Astrocyte (in vitro differentiated cells and primary cell): ENCODE measurements at regions not wholly inside any gene's neighbourhood (a gene's known extent, or its start where the extent isn't known, plus 50 kb on each side); places are given as distances from the start of the nearest gene placed in this dataset.

Experiments
- DNase-seq: peaks from one replicate; pipeline ENCODE4 v3.0.0-alpha.2; 2010; ENCODE audit warnings: low read depth
- FAIRE-seq: peaks from 2 replicates; lab custom pipeline; 2011; peaks lifted over from hg19 to GRCh38; lab: Jason Lieb, UNC
- H2AFZ ChIP-seq: 2 replicates; pipeline ENCODE4 v1.6.0; 2012; ENCODE audit warnings: low read depth, low read length, inconsistent platforms
- H3K27ac ChIP-seq: 2 replicates; pipeline ENCODE4 v1.5.1; 2011; ENCODE audit warnings: low read depth, low read length, inconsistent platforms
- H3K27me3 ChIP-seq: 2 replicates; pipeline ENCODE4 v1.6.0; 2011; ENCODE audit warnings: low read length, inconsistent platforms; ENCODE audit not compliant: insufficient read depth
- H3K36me3 ChIP-seq: 2 replicates; pipeline ENCODE4 v1.5.1; 2011; ENCODE audit warnings: low read length, inconsistent platforms; ENCODE audit not compliant: insufficient read depth
- H3K4me1 ChIP-seq: 2 replicates; pipeline ENCODE4 v1.5.1; 2011; ENCODE audit warnings: low read length, inconsistent platforms; ENCODE audit not compliant: insufficient read depth
- H3K4me2 ChIP-seq: 2 replicates; pipeline ENCODE4 v1.6.0; 2012; ENCODE audit warnings: low read length, inconsistent platforms
- H3K4me3 ChIP-seq: 2 replicates; pipeline ENCODE4 v1.5.1; 2011; ENCODE audit warnings: low read depth, mild to moderate bottlenecking, low read length, inconsistent platforms; ENCODE audit not compliant: insufficient read depth
- H3K79me2 ChIP-seq: 2 replicates; pipeline ENCODE4 v1.6.0; 2012; ENCODE audit warnings: mild to moderate bottlenecking, low read length, inconsistent platforms; ENCODE audit not compliant: insufficient read depth
- H3K9ac ChIP-seq: 2 replicates; pipeline ENCODE4 v1.6.0; 2012; ENCODE audit warnings: mild to moderate bottlenecking, low read length, inconsistent platforms
- H3K9me3 ChIP-seq: 2 replicates; pipeline ENCODE4 v1.5.1; 2012; ENCODE audit warnings: low read depth, mild to moderate bottlenecking, low read length, inconsistent platforms; ENCODE audit not compliant: insufficient read depth
- H4K20me1 ChIP-seq: 2 replicates; pipeline ENCODE4 v1.6.0; 2012; ENCODE audit warnings: low read length, inconsistent platforms; ENCODE audit not compliant: insufficient read depth
- H3K27ac Mint-ChIP-seq: one replicate; pipeline ENCODE4 v1.8.0; 2021; ENCODE audit warnings: mild to moderate bottlenecking, mixed read lengths; ENCODE audit not compliant: unreplicated experiment
- H3K27me3 Mint-ChIP-seq: one replicate; pipeline ENCODE4 v1.8.0; 2021; ENCODE audit warnings: low read depth, mixed read lengths; ENCODE audit not compliant: unreplicated experiment
- H3K36me3 Mint-ChIP-seq: one replicate; pipeline ENCODE4 v1.8.0; 2021; ENCODE audit warnings: low read depth, mixed read lengths; ENCODE audit not compliant: unreplicated experiment
- H3K4me1 Mint-ChIP-seq: one replicate; pipeline ENCODE4 v1.8.0; 2021; ENCODE audit warnings: low read depth, mixed read lengths; ENCODE audit not compliant: unreplicated experiment
- H3K4me3 Mint-ChIP-seq: one replicate; pipeline ENCODE4 v1.8.0; 2021; ENCODE audit warnings: mild to moderate bottlenecking, moderate library complexity, mixed read lengths; ENCODE audit not compliant: unreplicated experiment
- H3K9me3 Mint-ChIP-seq: one replicate; pipeline ENCODE4 v1.8.0; 2021; ENCODE audit warnings: mild to moderate bottlenecking, mixed read lengths; ENCODE audit not compliant: unreplicated experiment
- EZH2 ChIP-seq: IDR thresholded peaks from 2 replicates; pipeline ENCODE4 v1.6.1; 2012; ENCODE audit warnings: mild to moderate bottlenecking, low read length, inconsistent platforms; ENCODE audit not compliant: insufficient read depth
- TF ChIP-seq, protein P1 (sequence below): IDR thresholded peaks from 2 replicates; pipeline ENCODE4 v1.5.1; 2011; ENCODE audit warnings: low read depth, mild to moderate bottlenecking, inconsistent platforms, low read length, moderate library complexity; ENCODE audit not compliant: insufficient read depth

GRCh38 chr11:91698845-91699244, 525.8 kb upstream of the FAT3 start:
- H3K4me2 ChIP-seq, result no peak overlapping the region
- H2AFZ ChIP-seq, result no peak overlapping the region
- TF ChIP-seq, protein P1, sequence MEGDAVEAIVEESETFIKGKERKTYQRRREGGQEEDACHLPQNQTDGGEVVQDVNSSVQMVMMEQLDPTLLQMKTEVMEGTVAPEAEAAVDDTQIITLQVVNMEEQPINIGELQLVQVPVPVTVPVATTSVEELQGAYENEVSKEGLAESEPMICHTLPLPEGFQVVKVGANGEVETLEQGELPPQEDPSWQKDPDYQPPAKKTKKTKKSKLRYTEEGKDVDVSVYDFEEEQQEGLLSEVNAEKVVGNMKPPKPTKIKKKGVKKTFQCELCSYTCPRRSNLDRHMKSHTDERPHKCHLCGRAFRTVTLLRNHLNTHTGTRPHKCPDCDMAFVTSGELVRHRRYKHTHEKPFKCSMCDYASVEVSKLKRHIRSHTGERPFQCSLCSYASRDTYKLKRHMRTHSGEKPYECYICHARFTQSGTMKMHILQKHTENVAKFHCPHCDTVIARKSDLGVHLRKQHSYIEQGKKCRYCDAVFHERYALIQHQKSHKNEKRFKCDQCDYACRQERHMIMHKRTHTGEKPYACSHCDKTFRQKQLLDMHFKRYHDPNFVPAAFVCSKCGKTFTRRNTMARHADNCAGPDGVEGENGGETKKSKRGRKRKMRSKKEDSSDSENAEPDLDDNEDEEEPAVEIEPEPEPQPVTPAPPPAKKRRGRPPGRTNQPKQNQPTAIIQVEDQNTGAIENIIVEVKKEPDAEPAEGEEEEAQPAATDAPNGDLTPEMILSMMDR, result no peak
- TF ChIP-seq EZH2, result no peak
- FAIRE-seq (no peak), DNase-seq (no peak)
- H3K4me1 ChIP-seq, result no peaks in the 10 kb centered on the region
- no peaks in the 10 kb centered on the region for H4K20me1 ChIP-seq
- Mint-ChIP-seq H3K27ac (no peak overlapping the region), H3K4me1 (peaks cover 4% of the 10 kb centered on the region), H3K36me3 (no peaks in the 10 kb centered on the region), H3K27me3 (no peaks in the 10 kb centered on the region), H3K4me3 (no peak overlapping the region), H3K9me3 (no peaks in the 10 kb centered on the region)
- no peak overlapping the region for H3K9ac ChIP-seq
- H3K36me3 ChIP-seq, result no peaks in the 10 kb centered on the region
- H3K4me3 ChIP-seq, result no peak overlapping the region
- no peaks in the 10 kb centered on the region for H3K27me3 ChIP-seq
- H3K79me2 ChIP-seq, result no peaks in the 10 kb centered on the region
- no peaks in the 10 kb centered on the region for H3K9me3 ChIP-seq
- no peak overlapping the region for H3K27ac ChIP-seq

- H3K4me3 ChIP-seq, result no peak overlapping the region
- H3K4me2 ChIP-seq, result no peak overlapping the region
- H3K4me1 Mint-ChIP-seq, result peaks cover 4% of the 10 kb centered on the region
- H3K4me1 ChIP-seq, result no peaks in the 10 kb centered on the region
- TF ChIP-seq, protein P1, result no peak
- TF ChIP-seq EZH2, result no peak
- no peaks in the 10 kb centered on the region for H3K36me3 ChIP-seq
- H3K27ac Mint-ChIP-seq, result no peak overlapping the region
- H3K27me3 Mint-ChIP-seq, result no peaks in the 10 kb centered on the region
- no peaks in the 10 kb centered on the region for H3K9me3 Mint-ChIP-seq
- no peaks in the 10 kb centered on the region for H3K79me2 ChIP-seq
- H3K36me3 Mint-ChIP-seq, result no peaks in the 10 kb centered on the region
- no peak overlapping the region for H3K27ac ChIP-seq
- H4K20me1 ChIP-seq, result no peaks in the 10 kb centered on the region
- FAIRE-seq, result no peak
- no peak for DNase-seq
- no peak overlapping the region for H3K9ac ChIP-seq
- H3K9me3 ChIP-seq, result no peaks in the 10 kb centered on the region
- H3K27me3 ChIP-seq, result no peaks in the 10 kb centered on the region
- H3K4me3 Mint-ChIP-seq, result no peak overlapping the region
- no peak overlapping the region for H2AFZ ChIP-seq
These were observed 530.3 kb upstream of the FAT3 start for GRCh38 chr11:91694331-91694730.

DNA sequence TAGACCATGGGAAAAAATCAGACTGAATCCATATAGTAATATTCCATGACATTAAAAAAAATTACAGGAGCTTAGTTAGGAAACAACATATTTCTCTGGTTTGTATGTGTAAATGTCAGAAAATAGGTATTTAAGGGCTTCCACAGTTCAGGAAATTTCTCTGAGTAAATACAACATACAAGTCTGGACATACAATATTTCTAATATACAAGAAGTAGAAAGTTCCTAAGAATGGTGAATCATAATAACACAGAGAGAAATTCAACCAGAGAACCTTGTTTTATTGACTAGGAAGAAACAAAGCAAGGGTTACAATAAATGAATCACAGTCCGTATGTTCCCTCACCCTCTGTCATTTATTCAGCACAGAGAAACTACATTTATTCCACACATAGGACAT, 532.7 kb upstream of the FAT3 start:
- DNase-seq, result no peak

More for the DNA sequence above, 532.7 kb upstream of the FAT3 start:
- no peak for FAIRE-seq
- no peaks in the 10 kb centered on the region for H3K4me1 ChIP-seq
- H3K79me2 ChIP-seq, result no peaks in the 10 kb centered on the region
- H3K4me3 ChIP-seq, result no peak overlapping the region
- H3K9me3 ChIP-seq, result no peaks in the 10 kb centered on the region
- no peak overlapping the region for H2AFZ ChIP-seq
- H3K4me3 Mint-ChIP-seq, result no peak overlapping the region
- no peaks in the 10 kb centered on the region for H3K36me3 ChIP-seq
- H3K27ac ChIP-seq, result no peak overlapping the region
- no peak overlapping the region for H3K27ac Mint-ChIP-seq
- TF ChIP-seq, protein P1, result no peak
- TF ChIP-seq EZH2, result no peak
- H3K9ac ChIP-seq, result no peak overlapping the region
- no peaks in the 10 kb centered on the region for H3K36me3 Mint-ChIP-seq
- no peaks in the 10 kb centered on the region for H4K20me1 ChIP-seq
- no peak overlapping the region for H3K4me2 ChIP-seq
- no peaks in the 10 kb centered on the region for H3K27me3 ChIP-seq
- H3K4me1 Mint-ChIP-seq, result peaks cover 4% of the 10 kb centered on the region
- no peaks in the 10 kb centered on the region for H3K27me3 Mint-ChIP-seq
- H3K9me3 Mint-ChIP-seq, result no peaks in the 10 kb centered on the region
